Bone marrow (tissue), 2 donors: ENCODE measurements at regions not wholly inside any gene's neighbourhood (a gene's known extent, or its start where the extent isn't known, plus 50 kb on each side); places are given as distances from the start of the nearest gene placed in this dataset.

Source experiments
- DNase-seq, 2 donors: peaks; one replicate each; lab custom pipeline; 2025; lab: John Stamatoyannopoulos, UW

- DNase-seq = no peak
Observed at GRCh38 chr1:234975941-234976860, 152.4 kb downstream of the TOMM20 start.

GRCh38 chr1:234975122-234975940 lies 153.3 kb downstream of the TOMM20 start:
- peak in 1 of 2 donors; percentile 90 for DNase-seq

- DNase-seq = no peak
Observed at GRCh38 chr1:234973426-234974250, 155.0 kb downstream of the TOMM20 start.

- no peak for DNase-seq
Observed at GRCh38 chr1:234972411-234973191, 156.0 kb downstream of the TOMM20 start.

- no peak for DNase-seq
Observed at GRCh38 chr1:234971586-234972297, 156.9 kb downstream of the TOMM20 start.

GRCh38 chr1:234970731-234971476 lies 157.7 kb downstream of the TOMM20 start:
- DNase-seq = no peak

- no peak for DNase-seq
Observed at GRCh38 chr1:234970401-234970730, 158.3 kb downstream of the TOMM20 start.

- DNase-seq = no peak
Observed at GRCh38 chr1:234969581-234970400, 158.8 kb downstream of the TOMM20 start.

GRCh38 chr1:234969011-234969441 lies 159.6 kb downstream of the TOMM20 start:
- DNase-seq = no peak

- DNase-seq = no peak
Observed at GRCh38 chr1:234968451-234968850, 160.2 kb downstream of the TOMM20 start.

- DNase-seq = no peak
Observed at GRCh38 chr1:234967121-234967520, 161.5 kb downstream of the TOMM20 start.

GRCh38 chr1:234965111-234965510 lies 163.5 kb downstream of the TOMM20 start:
- peak in 1 of 2 donors; percentile 70 for DNase-seq

GRCh38 chr1:234963904-234964702 lies 164.5 kb downstream of the TOMM20 start:
- no peak for DNase-seq

- DNase-seq = peak; percentile 53 to 94
Observed at GRCh38 chr1:234963180-234963903, 165.3 kb downstream of the TOMM20 start.

GRCh38 chr1:234962340-234962989 lies 166.2 kb downstream of the TOMM20 start:
- peak in 1 of 2 donors; percentile 67 for DNase-seq

- DNase-seq = peak in 1 of 2 donors; percentile 45
Observed at GRCh38 chr1:234961456-234962339, 166.9 kb downstream of the TOMM20 start.
